GM21737 (cell line): ENCODE measurements at regions not wholly inside any gene's neighbourhood (a gene's known extent, or its start where the extent isn't known, plus 50 kb on each side); places are given as distances from the start of the nearest gene placed in this dataset.
"Not testable (repeated sequence)": the region's sequence is repeated elsewhere in the genome, so short reads cannot be mapped to it uniquely, and the experiment has no call there.

Experiments used
- ATAC-seq: cut with Tn5 transposase; IDR thresholded peaks from one replicate; pipeline ENCODE4 v1.9.1; 2021; ENCODE audit warnings: mild to moderate bottlenecking, moderate library complexity; ENCODE audit not compliant: unreplicated experiment

DNA sequence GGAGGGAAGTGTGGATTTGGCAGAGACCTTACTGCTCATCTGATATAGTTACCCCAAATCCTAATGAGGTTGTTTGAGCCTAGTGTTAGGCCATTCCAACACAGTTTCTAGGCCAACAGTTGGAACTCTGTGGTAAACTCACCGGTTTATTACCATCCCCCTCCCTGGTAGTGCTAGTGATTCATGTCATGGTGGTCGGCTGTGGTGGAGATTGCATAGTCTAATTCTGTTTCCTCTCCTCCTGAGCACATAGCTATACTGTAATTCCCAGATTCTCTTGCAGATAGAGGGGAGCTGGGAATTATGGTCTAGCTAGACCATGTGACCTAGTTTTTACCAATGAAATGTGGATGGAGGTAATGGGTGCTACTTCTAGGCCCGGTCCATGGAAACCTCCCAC, 123.7 kb upstream of the KIF26B start:
- no peak for ATAC-seq

DNA sequence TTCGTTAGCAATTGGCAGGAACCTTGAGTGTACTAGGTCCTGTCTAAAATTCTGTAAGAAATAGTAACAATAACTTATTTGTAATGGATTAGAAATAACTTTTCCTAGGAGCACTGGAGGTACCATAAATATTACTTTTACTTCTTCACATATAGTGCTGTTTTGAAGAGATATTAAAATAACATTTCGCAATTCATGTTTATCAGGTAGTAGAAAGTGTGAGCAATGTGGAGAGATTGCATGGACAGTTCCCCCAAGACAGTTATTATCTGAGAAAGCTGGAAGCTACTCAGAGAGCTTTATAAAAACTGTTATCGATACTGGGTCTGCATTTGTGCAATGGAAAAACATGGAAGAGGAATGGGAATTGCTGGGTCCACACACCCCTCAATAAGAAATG, 128.5 kb upstream of the KIF26B start:
- no peak for ATAC-seq

DNA sequence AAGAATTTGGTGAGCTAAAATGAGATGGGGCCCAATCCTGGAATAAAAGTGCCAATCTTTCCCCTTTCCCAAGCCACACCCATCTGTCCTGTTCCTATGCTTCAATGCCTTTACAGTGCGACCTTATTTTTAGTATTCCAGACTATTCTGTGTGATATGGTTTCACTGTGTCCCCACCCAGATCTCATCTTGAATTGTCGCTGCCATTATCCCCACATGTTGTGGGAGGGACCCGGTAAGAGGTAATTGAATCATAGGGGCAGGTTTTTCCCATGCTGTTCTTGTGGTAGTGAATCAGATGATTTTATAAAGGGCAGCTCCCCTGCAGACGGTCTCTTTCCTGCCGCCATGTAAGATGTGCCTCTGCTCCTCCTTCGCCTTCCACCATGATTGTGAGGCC, 129.3 kb upstream of the KIF26B start:
- no peak for ATAC-seq

DNA sequence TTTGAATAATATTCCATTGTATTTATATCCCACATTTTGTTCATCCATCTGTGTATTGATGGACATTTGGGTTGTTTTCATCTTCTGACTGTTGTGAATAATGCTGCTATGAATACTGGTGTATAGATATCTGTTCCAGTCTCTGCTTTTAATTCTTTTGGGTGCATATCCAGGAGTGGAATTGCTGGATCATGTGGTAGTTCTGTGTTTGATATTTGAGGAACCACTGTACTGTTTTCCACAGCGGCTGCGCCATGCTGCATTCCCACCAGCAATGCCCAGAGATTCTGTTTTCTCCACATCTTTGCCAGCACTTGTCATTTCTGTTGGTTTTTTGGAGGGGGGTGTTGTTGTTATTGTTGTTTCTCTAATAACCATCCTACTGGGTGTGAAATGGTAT, 131.6 kb upstream of the KIF26B start:
- ATAC-seq: no peak

DNA sequence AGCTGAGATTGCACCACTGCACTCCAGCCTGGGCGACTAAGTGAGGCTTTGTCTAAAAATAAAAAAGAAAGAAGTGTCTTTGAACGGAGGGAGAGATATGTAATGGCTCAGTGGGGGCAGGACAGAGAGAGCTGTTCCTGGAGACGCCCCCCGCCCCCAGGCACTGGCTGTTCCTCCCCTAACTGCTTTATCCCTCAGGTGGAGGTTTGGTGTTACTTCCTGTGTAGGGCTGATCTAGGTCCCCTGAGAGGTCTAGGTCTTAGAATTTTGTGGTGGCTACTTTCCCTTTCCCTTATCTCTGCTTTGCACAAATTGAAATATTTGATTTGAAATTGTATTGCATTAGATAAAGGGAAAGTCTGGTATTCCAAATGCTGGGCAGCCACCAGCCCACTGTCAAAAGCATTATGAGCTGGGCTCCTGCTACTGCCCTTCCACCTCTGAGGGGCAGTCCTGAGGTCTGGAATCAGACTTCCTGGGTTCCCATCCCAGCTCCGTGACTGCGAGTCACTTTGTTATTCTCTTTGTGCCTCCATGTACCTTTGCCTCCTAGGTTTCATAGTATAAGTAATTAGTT, 134.8 kb upstream of the KIF26B start:
- ATAC-seq: no peak

DNA sequence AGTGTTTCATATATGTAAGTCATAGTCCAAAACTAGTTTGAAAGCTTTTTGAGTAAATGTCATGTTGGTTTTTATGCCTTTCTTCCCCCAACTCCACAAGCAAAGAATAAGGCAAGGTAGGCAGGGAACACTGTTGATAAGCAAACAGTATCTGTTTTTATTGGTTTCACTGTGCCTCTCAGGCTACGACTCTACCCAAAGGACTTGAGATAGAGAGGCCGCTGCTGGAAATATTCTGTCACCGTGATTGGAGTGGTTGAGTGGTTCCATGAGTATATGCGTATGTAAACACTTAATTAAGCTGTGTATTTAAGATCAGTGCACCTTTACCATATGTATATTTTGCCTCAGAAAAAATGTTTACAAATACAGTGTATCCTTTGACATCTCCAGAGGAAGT, 138.1 kb upstream of the KIF26B start:
- ATAC-seq: no peak

DNA sequence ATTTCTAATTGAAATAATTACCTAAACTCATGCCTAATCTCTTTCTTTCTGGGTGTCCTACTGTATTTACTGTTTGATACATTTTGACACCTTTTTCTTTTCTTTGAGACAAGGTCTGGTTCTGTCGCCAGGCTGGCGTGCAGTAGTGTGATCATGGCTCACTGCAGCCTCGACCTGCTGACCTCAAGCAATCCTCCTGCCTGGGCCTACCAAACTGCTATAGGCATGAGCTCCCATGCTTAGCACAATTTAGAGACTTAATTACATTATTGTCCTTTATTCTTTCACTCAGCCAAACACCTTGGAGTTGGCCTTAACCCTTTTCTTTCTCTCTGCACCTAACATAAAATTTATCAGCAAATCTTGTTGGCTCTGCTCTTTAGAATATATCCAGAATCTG, 139.8 kb upstream of the KIF26B start:
- ATAC-seq: no peak

DNA sequence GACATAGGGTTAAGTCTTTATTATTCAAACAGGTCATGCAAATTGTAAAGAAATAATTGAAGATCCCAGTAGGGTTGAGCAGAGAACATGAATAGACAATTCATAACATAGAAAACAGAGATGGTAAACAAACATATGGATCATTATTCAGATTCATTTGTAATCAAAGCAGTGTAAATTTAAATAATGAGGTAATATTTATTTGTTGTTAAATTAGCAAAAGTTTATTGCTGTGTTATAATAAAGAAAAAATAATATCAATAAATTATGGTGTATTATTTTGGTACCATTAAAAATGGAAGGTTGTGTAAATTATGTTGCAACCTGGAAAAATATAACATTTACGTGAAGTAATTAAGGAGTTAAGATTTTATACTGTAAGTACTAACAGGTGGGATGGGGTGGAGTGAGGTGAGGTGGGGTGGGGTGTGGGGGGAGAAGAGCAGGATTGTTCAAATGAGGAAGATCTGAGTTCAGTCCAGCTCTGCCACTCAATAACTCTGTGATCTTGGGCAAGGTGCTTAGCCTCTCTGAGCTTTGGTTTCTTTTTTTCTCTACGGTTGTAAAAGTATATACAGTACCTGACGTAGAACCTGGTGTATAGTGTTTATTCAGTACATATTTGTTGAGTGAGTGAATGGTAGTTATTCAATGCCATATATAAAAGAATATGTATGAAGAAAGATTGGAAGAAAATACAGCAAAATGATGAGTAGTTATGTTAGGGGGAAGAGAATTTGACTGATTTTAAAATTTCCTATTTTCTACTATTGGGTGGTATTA, 140.3 kb upstream of the KIF26B start:
- no peak for ATAC-seq

DNA sequence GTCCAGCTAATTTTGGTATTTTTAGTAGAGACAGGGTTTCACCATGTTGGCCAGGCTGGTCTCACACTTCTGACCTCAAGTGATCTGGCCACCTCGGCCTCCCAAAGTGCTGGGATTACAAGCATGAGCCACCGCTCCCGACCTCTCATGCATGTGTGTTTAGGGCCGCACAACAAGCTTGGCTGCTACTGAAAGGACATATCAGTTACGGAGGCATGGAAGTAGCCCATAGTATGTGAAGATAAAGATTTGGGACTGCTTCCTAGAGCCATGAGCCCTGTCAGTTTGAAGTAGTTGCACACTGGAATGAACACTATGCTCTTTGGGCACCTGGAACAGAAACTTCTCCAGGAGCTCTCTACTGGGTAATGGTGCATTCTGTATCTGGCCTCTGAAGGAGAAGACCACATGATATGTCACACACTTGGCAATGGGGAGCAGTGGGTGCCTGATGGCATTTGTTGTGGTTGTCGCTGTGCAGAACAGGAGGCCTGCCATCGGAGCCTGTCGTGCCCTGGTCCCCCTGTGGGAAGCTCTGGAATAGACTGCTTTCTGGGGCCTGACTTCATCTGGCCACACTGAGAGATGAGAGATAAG, 144.7 kb upstream of the KIF26B start:
- ATAC-seq: no peak

DNA sequence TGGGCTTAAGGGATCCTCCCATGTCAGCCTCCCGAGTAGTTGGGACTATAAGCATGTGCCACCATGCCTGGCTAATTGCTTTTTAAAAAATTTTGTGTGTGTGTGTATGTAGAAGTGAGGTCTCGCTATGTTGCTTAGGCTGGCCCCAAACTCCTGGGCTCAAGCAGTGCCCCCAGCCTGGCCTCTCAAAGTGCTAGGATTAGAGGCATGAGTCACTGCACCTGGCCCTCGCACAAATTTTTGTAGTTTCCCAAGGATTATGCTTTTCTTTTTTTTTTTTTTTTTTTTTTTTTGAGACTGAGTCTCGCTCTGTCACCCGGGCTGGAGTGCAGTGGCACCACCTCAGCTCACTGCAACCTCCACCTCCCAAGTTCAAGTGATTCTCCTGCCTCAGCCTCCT, 144.4 kb upstream of the HNRNPU start:
- no peak for ATAC-seq

DNA sequence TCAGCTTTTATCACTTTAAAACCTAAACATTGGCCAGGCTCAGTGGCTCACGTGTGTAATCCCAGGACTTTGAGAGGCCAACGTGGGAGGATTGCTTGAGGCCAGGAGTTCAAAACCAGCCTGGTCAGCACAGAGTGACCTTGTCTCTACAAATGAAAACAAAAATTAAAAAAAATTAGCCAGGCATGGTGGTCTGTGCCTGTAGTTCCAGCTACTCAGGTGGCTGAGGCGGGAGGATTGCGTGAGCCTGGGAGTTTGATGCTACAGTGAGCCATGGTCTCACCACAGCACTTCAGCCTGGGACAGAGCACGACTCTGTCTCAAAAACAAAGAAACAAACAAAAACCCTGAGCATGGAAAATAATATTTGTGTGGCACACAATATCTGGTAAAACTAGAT, 143.5 kb upstream of the HNRNPU start:
- no peak for ATAC-seq

DNA sequence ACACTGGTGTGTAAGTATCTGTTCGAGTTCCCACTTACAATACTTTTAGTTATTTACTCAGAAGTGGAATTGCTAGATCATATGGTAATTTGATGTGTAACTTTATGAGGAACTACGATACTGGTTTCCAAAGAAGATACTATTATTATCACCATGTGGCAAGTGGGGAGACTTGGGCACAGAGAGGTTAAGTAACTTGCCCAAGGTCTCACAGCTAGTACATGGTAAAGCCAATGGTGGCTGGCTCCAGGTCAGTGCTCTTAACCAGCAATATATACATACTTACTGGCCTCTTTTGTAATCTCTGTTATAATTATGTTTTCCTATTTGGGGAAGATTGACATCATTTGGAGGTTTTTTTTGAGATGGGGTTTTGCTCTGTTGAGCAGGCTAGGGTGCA, 138.9 kb upstream of the HNRNPU start:
- no peak for ATAC-seq

DNA sequence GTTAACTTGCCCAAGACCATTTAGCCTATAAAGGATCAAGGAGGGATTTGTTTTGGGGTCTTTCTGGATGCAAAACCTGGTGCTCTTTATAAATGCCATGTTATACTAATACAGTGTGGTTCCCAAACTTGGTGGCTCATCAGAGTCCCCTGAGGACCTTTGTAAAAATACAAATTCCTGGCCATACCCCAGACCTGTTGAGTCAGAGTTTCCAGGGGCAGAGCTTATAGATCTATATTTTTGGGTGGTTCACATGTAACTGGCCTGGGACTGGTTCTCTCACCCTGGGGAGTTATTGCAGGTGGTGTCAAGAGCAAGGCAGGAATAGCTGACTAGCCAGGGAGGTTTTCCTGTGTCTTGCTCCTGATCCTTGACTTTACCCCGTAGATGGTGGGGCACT, 136.9 kb upstream of the HNRNPU start:
- no peak for ATAC-seq

DNA sequence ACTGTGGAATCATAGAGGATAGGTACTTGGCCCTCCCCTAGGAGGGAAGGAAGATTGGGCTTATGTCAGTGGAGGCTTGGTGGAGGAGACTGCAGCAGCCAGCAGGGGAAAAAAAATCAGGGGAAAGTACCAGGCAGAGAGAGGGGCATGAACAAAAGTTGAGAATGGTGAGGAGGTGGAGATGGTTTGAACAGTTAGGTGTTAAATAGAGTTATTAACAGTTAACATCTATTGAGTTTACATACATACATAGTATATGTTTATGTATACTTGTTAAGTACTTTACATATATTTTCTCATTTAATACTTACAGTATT, 136.5 kb upstream of the HNRNPU start:
- no peak for ATAC-seq

DNA sequence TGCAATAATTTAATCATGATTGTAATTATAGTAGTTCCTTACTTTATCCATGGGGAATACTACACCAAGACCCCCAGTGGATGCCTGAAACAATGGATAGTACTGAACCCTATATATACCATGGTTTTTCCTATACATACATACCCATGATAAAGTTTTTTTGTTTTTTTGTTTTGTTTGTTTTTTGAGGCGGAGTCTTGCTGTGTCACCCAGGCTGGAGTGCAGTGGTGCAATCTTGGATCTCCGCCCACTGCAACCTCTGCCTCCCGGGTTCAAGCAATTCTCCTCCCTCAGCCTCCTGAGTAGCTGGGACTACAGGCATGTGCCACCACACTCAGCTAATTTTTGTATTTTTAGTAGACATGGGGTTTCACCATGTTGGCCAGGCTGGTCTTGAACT, 135.3 kb upstream of the HNRNPU start:
- ATAC-seq: not testable (repeated sequence)

DNA sequence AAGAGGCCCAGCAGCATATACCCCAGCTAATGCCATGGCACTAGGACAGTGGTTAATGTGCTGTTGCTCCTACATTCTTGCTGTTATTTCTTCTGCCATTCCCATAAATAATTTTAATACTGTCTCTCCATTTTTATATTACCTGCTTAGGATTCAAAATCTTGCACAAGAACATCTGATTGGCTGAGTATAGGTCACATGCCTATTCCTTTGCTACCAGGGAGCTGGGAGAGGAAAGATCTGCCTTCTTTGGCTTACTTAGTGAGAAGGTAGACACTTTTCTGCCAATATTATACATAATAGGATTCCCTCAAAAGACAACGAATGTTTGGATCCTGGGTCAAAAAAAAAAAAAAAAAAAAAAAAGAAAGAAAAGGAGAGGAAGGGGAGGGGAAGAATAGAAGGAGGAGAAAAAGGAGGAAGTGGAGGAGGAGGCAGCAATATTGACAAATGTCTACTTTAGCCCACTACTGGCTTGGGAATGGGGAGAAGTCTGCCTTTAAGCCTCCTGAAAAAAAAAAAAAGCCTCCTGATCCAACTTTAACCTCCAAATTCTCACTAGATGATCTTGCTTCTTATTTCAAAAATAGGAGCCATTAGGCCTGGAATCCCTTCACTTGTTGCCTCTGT, 134.5 kb upstream of the HNRNPU start:
- no peak for ATAC-seq

DNA sequence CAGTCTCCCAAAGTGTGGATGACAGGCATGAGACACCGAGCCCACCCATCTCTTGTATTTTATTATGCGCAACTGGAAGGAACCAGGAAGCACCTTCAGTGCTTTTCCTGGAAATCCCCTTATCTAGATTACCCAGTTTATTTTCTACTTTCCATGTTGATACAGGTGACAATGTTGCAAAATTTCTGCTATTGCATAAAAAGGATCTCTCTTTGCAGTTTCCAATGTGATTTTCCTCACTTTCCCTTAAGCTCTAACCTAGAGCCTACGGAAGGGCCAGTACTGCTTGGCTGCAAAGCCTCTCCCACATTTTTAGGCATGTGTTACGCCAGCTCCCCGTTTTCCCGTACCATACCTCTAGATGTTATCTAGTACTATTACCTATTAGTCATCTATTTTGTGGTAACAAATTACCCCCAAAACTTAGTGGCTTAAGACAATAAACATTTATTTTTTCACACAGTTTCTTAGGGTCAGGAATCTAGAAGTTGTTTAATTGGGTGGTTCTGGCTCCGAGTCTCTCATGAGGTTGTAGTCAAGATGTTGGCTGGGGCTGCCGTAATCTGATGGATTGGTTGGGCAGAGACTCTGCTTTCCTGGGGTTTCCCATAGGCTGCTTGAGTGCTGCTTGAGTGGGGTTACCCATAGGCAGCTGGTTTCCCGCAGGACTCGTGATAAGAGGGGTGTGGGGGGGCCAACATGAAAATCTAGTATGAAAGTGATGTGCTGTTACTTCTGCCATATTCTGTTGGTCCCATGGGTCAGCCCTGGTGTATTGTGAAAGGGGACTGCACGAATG, 131.5 kb upstream of the HNRNPU start:
- no peak for ATAC-seq

DNA sequence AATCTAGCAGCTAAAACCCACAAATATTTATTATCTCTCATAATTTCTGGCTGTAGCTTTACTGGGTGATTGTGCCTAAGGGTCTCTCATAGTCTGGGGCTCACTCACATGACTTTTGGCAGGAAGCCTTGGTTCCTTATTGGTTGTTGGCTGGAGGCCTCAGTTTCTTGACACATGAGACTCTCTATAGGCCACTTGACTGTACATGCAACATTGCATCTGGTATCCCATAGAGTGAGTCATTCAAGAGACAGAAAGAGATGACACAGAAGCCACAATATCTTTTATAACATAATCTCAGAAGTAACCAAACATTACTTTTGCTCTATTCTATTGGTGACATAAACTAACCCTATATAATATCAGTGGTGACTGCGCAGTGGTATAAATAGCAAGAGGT, 128.5 kb upstream of the HNRNPU start:
- ATAC-seq: no peak

DNA sequence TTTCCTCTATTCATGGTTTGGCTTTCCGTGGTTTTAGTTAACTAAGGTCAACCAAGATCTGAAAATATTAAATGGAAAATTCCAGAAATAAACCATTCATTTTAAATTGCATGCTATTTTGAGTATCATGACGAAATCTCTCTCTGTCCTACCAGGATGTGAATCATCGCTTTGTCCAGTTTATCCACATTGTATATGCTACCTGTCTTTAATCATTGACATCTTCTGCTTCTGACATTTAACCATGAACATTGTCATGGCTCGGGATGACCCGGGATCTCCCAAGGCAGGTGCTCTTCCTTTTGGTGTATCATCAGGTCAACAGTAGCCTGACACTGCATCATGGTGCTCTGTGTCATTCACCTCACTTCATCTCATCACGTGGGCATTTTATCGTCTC, 125.5 kb upstream of the HNRNPU start:
- no peak for ATAC-seq

DNA sequence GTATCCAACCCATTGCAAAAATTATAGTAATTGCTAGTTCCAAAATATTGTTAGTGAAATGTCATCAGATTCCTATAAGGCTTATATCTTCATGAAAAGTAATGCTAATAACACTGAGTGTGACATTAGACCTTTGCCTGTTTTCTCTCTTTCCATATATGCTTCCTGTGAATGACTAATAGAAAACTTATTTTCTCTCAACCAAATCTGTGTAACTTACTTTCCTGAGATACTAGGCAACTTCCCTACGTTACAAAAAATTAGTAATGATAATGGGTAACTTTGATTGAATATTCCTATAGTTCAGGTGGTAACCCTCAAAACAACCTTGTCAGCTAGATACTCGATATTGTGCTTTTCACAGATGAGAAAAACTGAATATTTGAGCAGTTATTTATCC, 124.2 kb upstream of the HNRNPU start:
- ATAC-seq: no peak

DNA sequence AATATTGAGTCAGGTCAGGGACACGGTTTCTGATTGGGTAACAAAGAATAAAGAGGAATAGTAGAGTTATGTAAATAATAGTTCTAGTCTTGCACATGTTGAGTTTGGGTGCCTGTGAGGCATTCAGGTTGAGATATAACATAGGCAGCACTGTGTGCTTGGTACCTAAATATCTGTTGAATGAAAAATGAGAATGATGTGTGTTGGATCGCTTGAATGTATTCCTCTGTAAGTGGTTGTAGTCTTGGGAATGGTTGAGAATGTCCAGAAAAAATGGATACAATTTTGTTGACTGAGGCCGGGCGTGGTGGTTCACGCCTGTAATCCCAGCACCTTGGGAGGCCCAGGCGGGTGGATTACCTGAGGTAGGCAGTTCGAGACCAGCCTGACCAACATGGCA, 116.3 kb upstream of the HNRNPU start:
- no peak for ATAC-seq

DNA sequence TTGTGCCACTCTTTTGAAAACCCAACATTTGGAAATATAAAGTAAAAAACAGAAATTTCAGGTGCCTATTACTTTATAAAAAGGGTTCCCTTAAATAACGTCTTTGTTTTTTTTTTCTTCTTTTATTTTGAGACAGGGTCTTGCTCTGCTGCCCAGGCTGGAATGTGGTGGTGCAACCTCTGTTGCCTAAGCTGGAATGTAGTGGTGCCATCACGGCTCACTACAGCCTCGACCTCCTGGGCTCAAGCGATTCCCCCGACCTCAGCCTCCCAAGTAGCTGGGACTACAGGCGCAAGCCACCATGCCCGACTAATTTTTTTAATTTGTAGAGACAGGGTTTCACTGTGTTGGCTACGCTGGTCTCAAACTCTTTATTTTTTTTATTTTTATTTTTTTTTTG, 110.2 kb upstream of the HNRNPU start:
- ATAC-seq: no peak
